ENCODE measurements at regions not wholly inside any gene's neighbourhood (a gene's known extent, or its start where the extent isn't known, plus 50 kb on each side); places are given as distances from the start of the nearest gene placed in this dataset.

DNA sequence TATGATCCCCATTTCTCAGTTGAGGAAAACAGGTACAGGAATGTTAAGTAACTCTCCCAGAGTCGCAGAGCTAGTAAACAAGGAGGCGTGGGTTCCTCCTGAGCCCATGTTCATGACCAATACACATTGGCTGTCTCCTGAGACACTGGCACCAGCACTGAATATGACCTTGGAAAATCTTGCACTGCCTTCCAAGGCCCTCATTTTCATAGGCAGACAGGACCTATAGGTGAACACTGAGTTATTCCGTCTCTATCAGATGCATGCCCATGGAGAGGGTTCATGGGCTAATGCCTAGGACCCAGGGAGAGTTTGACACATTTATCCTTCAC, 504.8 kb downstream of the RFC3 start:
- Histone ChIP-seq H3K4me1 (replicated peaks in 1 of 2) (no peaks in the 10 kb centered on the region), H3K4me3 (no peak overlapping the region), H3K27ac (no peak overlapping the region), H3K9me3 (replicated peaks in 1 of 3) (no peaks in the 10 kb centered on the region), H3K36me3 (replicated peaks in 1 of 2) (no peaks in the 10 kb centered on the region), H3K27me3 (no peaks in the 10 kb centered on the region)
- intact Hi-C loops (cut with DNase I): no loop called here
- 89 to 97% (median 94%) methylated on average over 3 of the region's 3 CpGs for WGBS, 4 donors
- no peak for DNase-seq
- no peak for TF ChIP-seq POLR2A (IDR thresholded peaks at IDR 0.05)
- TF ChIP-seq, protein P1, sequence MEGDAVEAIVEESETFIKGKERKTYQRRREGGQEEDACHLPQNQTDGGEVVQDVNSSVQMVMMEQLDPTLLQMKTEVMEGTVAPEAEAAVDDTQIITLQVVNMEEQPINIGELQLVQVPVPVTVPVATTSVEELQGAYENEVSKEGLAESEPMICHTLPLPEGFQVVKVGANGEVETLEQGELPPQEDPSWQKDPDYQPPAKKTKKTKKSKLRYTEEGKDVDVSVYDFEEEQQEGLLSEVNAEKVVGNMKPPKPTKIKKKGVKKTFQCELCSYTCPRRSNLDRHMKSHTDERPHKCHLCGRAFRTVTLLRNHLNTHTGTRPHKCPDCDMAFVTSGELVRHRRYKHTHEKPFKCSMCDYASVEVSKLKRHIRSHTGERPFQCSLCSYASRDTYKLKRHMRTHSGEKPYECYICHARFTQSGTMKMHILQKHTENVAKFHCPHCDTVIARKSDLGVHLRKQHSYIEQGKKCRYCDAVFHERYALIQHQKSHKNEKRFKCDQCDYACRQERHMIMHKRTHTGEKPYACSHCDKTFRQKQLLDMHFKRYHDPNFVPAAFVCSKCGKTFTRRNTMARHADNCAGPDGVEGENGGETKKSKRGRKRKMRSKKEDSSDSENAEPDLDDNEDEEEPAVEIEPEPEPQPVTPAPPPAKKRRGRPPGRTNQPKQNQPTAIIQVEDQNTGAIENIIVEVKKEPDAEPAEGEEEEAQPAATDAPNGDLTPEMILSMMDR (IDR thresholded peaks at IDR 0.05): no peak

DNA sequence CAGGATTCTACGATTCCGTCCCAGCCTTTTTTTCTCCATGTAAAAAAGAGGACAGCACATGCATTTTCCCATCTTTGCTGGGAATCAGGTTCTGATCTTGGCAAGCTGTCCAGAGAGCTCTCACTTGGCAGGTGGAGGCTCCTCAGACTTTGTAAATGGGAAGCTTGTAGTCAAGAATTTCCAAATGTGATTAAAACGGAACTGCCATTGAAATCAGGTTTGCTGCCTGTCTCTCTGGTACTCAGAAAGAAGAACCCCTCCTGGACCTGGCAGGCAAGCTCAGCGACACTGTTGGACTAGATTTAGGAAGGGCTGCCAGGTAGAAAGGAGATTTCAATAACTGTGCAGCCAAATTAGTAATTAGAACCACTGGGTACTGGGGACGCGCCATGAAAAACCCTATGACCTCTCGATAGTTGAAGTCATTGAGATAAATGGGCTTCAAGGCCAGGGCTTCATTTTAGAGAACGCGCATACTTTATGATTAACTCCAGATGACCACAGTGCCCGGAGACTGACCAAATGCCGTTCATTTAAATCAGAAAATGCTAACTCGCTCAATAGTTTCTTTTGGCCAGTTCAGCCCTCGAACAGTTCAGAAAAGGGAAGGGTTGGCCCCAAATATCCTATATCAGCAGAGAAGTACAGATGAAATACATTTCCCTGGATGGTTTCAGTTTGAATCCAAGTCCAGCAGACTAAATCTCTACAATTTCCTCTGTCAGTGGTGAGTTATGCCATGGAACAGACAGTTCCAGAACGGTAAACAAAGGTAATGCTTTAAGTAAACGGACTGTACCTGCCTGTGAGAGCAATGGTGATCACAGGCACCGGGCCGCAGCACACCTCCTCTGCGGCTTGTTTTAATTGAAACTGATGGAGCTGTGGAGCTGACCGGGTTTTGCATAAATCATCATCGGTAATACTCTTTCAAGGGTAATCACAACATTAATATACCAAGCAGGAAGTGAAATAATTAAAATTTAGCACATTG, 517.4 kb downstream of the RFC3 start:
- WGBS, 4 donors: 83 to 94% (median 88%) methylated on average over 20 of the region's 20 CpGs
- Histone ChIP-seq H3K27me3 (no peaks in the 10 kb centered on the region), H3K4me1 (replicated peaks in 1 of 2) (no peaks in the 10 kb centered on the region), H3K4me3 (no peak overlapping the region), H3K27ac (no peak overlapping the region), H3K36me3 (replicated peaks in 1 of 2) (no peaks in the 10 kb centered on the region), H3K9me3 (replicated peaks in 1 of 3) (no peaks in the 10 kb centered on the region)
- TF ChIP-seq, protein P1 (IDR thresholded peaks at IDR 0.05): no peak
- no peak for TF ChIP-seq POLR2A (IDR thresholded peaks at IDR 0.05)
- intact Hi-C loops (cut with DNase I): no loop called here
- DNase-seq: no peak

DNA sequence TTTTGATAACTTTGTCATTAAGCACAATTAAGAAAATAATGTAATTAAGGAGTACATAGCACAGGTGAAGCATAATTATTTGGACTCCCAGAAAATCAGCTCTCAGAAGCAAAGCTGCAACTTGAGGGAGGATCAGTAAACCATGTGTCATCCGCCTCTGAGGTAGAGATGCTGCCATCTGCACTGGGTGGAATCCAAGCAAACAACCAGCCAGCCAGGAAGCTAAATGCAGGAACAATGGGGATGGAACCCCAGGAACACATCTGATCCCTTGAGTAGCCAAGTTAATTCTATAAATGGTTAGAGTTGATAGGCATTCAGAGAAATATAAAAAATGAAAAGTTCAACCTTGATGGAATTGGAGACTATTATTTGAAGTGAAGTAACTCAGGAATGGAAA, 520.2 kb downstream of the RFC3 start:
- DNase-seq: no peak
- intact Hi-C loops (cut with DNase I): no loop called here
- H3K4me1 ChIP-seq (replicated peaks in 1 of 2): peaks cover 0 to 2% of the 10 kb centered on the region in 2 donors
- no peaks in the 10 kb centered on the region for H3K36me3 ChIP-seq (replicated peaks in 1 of 2)
- H3K4me3 ChIP-seq: no peak overlapping the region
- 84 to 97% (median 89%) methylated on average over 1 of the region's 1 CpG for whole genome bisulfite sequencing, 4 donors
- H3K9me3 ChIP-seq (replicated peaks in 1 of 3): no peaks in the 10 kb centered on the region
- no peak for TF ChIP-seq POLR2A (IDR thresholded peaks at IDR 0.05)
- TF ChIP-seq, protein P1 (IDR thresholded peaks at IDR 0.05): no peak
- no peak overlapping the region for H3K27ac ChIP-seq
- no peaks in the 10 kb centered on the region for H3K27me3 ChIP-seq

DNA sequence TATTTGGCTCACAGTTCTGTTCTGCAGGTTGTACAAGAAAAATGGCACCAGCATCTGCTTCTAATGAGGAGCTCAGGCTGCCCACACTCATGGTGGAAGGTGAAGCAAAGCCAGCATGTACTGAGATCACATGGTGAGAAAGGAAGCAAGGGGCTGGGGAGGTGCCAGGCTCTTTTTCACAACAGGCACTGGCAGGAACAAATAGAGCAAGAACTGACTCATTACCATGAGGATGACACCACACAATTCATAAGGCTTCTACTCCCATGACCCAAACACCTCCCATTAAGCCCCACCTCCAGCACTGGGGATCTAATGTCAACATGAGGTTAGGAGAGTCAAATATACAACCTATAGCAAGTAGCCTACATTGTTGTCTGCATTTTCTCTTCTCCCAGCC, 522.6 kb downstream of the RFC3 start:
- H3K4me1 ChIP-seq (replicated peaks in 1 of 2): peaks cover 0 to 15% of the 10 kb centered on the region in 2 donors

More for the DNA sequence above, 522.6 kb downstream of the RFC3 start:
- TF ChIP-seq POLR2A (IDR thresholded peaks at IDR 0.05): no peak
- TF ChIP-seq, protein P1 (IDR thresholded peaks at IDR 0.05): no peak
- intact Hi-C loops (cut with DNase I): no loop called here
- no peak overlapping the region for H3K4me3 ChIP-seq
- H3K27ac ChIP-seq: no peak overlapping the region
- DNase-seq: peak; percentile 19 to 63 (median 60)
- H3K27me3 ChIP-seq: no peaks in the 10 kb centered on the region
- H3K36me3 ChIP-seq (replicated peaks in 1 of 2): no peaks in the 10 kb centered on the region
- H3K9me3 ChIP-seq (replicated peaks in 1 of 3): no peaks in the 10 kb centered on the region
